H1 (cell line): ENCODE measurements at regions not wholly inside any gene's neighbourhood (a gene's known extent, or its start where the extent isn't known, plus 50 kb on each side); places are given as distances from the start of the nearest gene placed in this dataset.

Source experiments
- CTCF ChIA-PET: fragments of 300-600 bp; sonication (Branson Sonifier 250); formaldehyde crosslinking; loops from one replicate; lab custom pipeline; 2021; ENCODE audit not compliant: partially characterized antibody; lab: Charles Lee
- POLR2A ChIA-PET: fragments of 300-600 bp; sonication (Branson Sonifier 250); formaldehyde crosslinking; loops from one replicate; lab custom pipeline; 2021; ENCODE audit warnings: inconsistent platforms; ENCODE audit not compliant: partially characterized antibody; lab: Charles Lee
- DNase-seq, 2 experiments: peaks; one replicate each; pipeline versions ENCODE4 v3.0.0 to v3.0.0-alpha.2; 2010 to 2022; ENCODE audit warnings: low spot score in 2 of 2, low read depth in 1 of 2, mixed read lengths in 1 of 2
- FAIRE-seq: peaks from 2 replicates; lab custom pipeline; 2011; peaks lifted over from hg19 to GRCh38; lab: Jason Lieb, UNC
- H2AFZ ChIP-seq: 2 replicates; pipeline ENCODE4 v1.8.1; 2012; ENCODE audit warnings: low read length, inconsistent platforms
- H2AK5ac ChIP-seq: 2 replicates; pipeline ENCODE4 v1.6.1; 2013; ENCODE audit warnings: low read depth, low read length
- H2BK120ac ChIP-seq: replicated peaks from 2 replicates; pipeline ENCODE3; 2013; ENCODE audit warnings: low read depth, low read length, inconsistent platforms
- H2BK12ac ChIP-seq: 2 replicates; pipeline ENCODE4 v1.6.1; 2013; ENCODE audit warnings: low read depth, low read length
- H2BK15ac ChIP-seq: 2 replicates; pipeline ENCODE4 v1.6.1; 2013; ENCODE audit warnings: low read length
- H2BK20ac ChIP-seq: 2 replicates; pipeline ENCODE4 v1.6.1; 2013; ENCODE audit warnings: low read length
- H2BK5ac ChIP-seq: 2 replicates; pipeline ENCODE4 v1.6.1; 2013; ENCODE audit warnings: low read depth, low read length
- H3K14ac ChIP-seq: 2 replicates; pipeline ENCODE4 v1.6.1; 2013; ENCODE audit warnings: inconsistent platforms; ENCODE audit not compliant: insufficient read length
- H3K18ac ChIP-seq: 2 replicates; pipeline ENCODE4 v1.6.1; 2013; ENCODE audit warnings: low read length; ENCODE audit errors: extremely low read depth
- H3K23ac ChIP-seq: 2 replicates; pipeline ENCODE4 v1.6.1; 2013; ENCODE audit warnings: inconsistent platforms; ENCODE audit not compliant: insufficient read length
- H3K23me2 ChIP-seq: 2 replicates; pipeline ENCODE4 v1.6.1; 2013; ENCODE audit warnings: low read depth, low read length
- H3K27ac ChIP-seq: 2 replicates; pipeline ENCODE4 v1.6.1; 2011; ENCODE audit warnings: low read depth, low read length, inconsistent platforms
- H3K27me3 ChIP-seq, 4 experiments: replicated peaks in 1 of 4; 1 replicate in 1 of 4; 2 replicates in 3 of 4; pipeline versions ENCODE4 v1.6.1 to v1.8.1; 2011 to 2013; ENCODE audit warnings: low read length in 3 of 4, mild to moderate bottlenecking in 3 of 4, inconsistent platforms in 2 of 4, mixed read lengths in 2 of 4, moderate library complexity in 1 of 4; ENCODE audit not compliant: control insufficient read depth in 3 of 4, insufficient read depth in 3 of 4; ENCODE audit errors: extremely low read depth in 1 of 4
- H3K36me3 ChIP-seq, 4 experiments: 2 replicates each; pipeline versions ENCODE4 v1.6.1 to v1.8.1; 2011 to 2013; ENCODE audit warnings: mild to moderate bottlenecking in 4 of 4, low read length in 3 of 4, moderate library complexity in 2 of 4, control low read depth in 1 of 4, inconsistent platforms in 1 of 4; ENCODE audit not compliant: insufficient read depth in 4 of 4, control insufficient read depth in 2 of 4
- H3K4ac ChIP-seq: replicated peaks from 2 replicates; pipeline ENCODE3; 2013; ENCODE audit warnings: low read length, low read depth, mixed read lengths, inconsistent platforms; ENCODE audit not compliant: insufficient read length
- H3K4me1 ChIP-seq, 4 experiments: replicated peaks in 1 of 4; 1 replicate in 1 of 4; 2 replicates in 3 of 4; pipeline versions ENCODE4 v1.6.1 to v1.8.1; 2011 to 2013; ENCODE audit warnings: low read length in 3 of 4, inconsistent platforms in 2 of 4, mixed read lengths in 1 of 4; ENCODE audit not compliant: insufficient read depth in 4 of 4, control insufficient read depth in 3 of 4
- H3K4me2 ChIP-seq, 2 experiments: 2 replicates each; pipeline versions ENCODE4 v1.6.1 to v1.8.1; 2011 to 2013; ENCODE audit warnings: low read depth in 2 of 2, low read length in 2 of 2, control low read depth in 1 of 2, inconsistent platforms in 1 of 2, mild to moderate bottlenecking in 1 of 2; ENCODE audit not compliant: insufficient read depth in 1 of 2
- H3K4me3 ChIP-seq, 4 experiments: fragments of 200-600, 300-600 bp in 1 of 4; sonication (generic), shearing (Covaris generic), sonication (Bioruptor Twin) in 1 of 4; 2 replicates each; pipeline versions ENCODE4 v1.5.1 to v1.8.1; 2011 to 2016; ENCODE audit warnings: low read length in 4 of 4, low read depth in 3 of 4, control low read depth in 2 of 4, inconsistent platforms in 2 of 4, mild to moderate bottlenecking in 2 of 4, mixed read lengths in 1 of 4, moderate library complexity in 1 of 4; ENCODE audit not compliant: insufficient read depth in 2 of 4; ENCODE audit errors: extremely low read depth in 1 of 4
- H3K56ac ChIP-seq: replicated peaks from 2 replicates; pipeline ENCODE3; 2013; ENCODE audit warnings: low read depth, mild to moderate bottlenecking, mixed read lengths, low read length, inconsistent platforms; ENCODE audit not compliant: insufficient read length
- H3K79me1 ChIP-seq: 2 replicates; pipeline ENCODE4 v1.6.1; 2013; ENCODE audit warnings: low read depth, low read length, control low read depth
- H3K79me2 ChIP-seq, 2 experiments: 2 replicates each; pipeline versions ENCODE4 v1.6.1 to v1.8.1; 2012 to 2013; ENCODE audit warnings: low read length in 2 of 2, mild to moderate bottlenecking in 2 of 2, inconsistent platforms in 1 of 2; ENCODE audit not compliant: insufficient read depth in 2 of 2, control insufficient read depth in 1 of 2
- H3K9ac ChIP-seq, 4 experiments: replicated peaks in 1 of 4; 1 replicate in 1 of 4; 2 replicates in 3 of 4; pipeline versions ENCODE4 v1.6.1 to v1.8.1; 2011 to 2013; ENCODE audit warnings: low read depth in 3 of 4, low read length in 3 of 4, control low read depth in 2 of 4, mild to moderate bottlenecking in 2 of 4, moderate library complexity in 2 of 4, inconsistent platforms in 1 of 4; ENCODE audit errors: extremely low read depth in 1 of 4
- H3K9me3 ChIP-seq, 2 experiments: 2 replicates each; pipeline versions ENCODE4 v1.6.1 to v1.8.1; 2012 to 2013; ENCODE audit warnings: mild to moderate bottlenecking in 2 of 2, moderate library complexity in 2 of 2, control low read depth in 1 of 2, inconsistent platforms in 1 of 2, low read depth in 1 of 2, low read length in 1 of 2, mixed read lengths in 1 of 2; ENCODE audit not compliant: insufficient read depth in 2 of 2
- H4K20me1 ChIP-seq, 2 experiments: replicated peaks in 1 of 2; 2 replicates each; pipeline versions ENCODE3 to v1.8.1; 2011 to 2013; ENCODE audit warnings: inconsistent platforms in 2 of 2, low read length in 2 of 2, mild to moderate bottlenecking in 1 of 2; ENCODE audit not compliant: insufficient read depth in 2 of 2, control insufficient read depth in 1 of 2
- H4K5ac ChIP-seq: 2 replicates; pipeline ENCODE4 v1.6.1; 2013; ENCODE audit warnings: low read length, low read depth, mixed read lengths, inconsistent platforms; ENCODE audit not compliant: insufficient read length
- H4K8ac ChIP-seq: 2 replicates; pipeline ENCODE4 v1.8.0; 2013; ENCODE audit warnings: mild to moderate bottlenecking, moderate library complexity, low read length, inconsistent platforms; ENCODE audit not compliant: insufficient read depth; ENCODE audit errors: extremely low read depth
- H4K91ac ChIP-seq: replicated peaks from 2 replicates; pipeline ENCODE3; 2013; ENCODE audit warnings: low read length, mixed read lengths, inconsistent platforms; ENCODE audit not compliant: insufficient read length
- BCL11A ChIP-seq, 2 experiments: IDR thresholded peaks; one replicate each; pipeline ENCODE4 v1.6.1; 2011; ENCODE audit warnings: low read depth in 2 of 2, low read length in 2 of 2, mild to moderate bottlenecking in 2 of 2
- CHD2 ChIP-seq: IDR thresholded peaks from 2 replicates; pipeline ENCODE4 v1.6.1; 2012; ENCODE audit warnings: low read length, improper control_type of control experiment
- EP300 ChIP-seq, 2 experiments: IDR thresholded peaks; 1 replicate in 1 of 2; 2 replicates in 1 of 2; pipeline ENCODE4 v1.6.1; 2011 to 2012; ENCODE audit warnings: low read depth in 2 of 2, low read length in 2 of 2, mild to moderate bottlenecking in 2 of 2, borderline replicate concordance in 1 of 2, inconsistent platforms in 1 of 2, moderate library complexity in 1 of 2
- EZH2 ChIP-seq: fragments of 200-600 bp; sonication (generic); IDR thresholded peaks from 2 replicates; pipeline ENCODE4 v1.7.1; 2012; ENCODE audit warnings: low read depth, mild to moderate bottlenecking, moderate library complexity, low read length, inconsistent platforms; ENCODE audit not compliant: severe bottlenecking
- GABPA ChIP-seq: IDR thresholded peaks from 2 replicates; pipeline ENCODE4 v1.6.1; 2011; ENCODE audit warnings: mild to moderate bottlenecking, low read length, moderate library complexity, borderline replicate concordance; ENCODE audit not compliant: insufficient read depth
- GTF2F1 ChIP-seq: IDR thresholded peaks from 2 replicates; pipeline ENCODE4 v1.6.1; 2012; ENCODE audit warnings: low read depth, low read length, improper control_type of control experiment, borderline replicate concordance
- JUN ChIP-seq: IDR thresholded peaks from 2 replicates; pipeline ENCODE4 v1.6.1; 2011; ENCODE audit warnings: low read depth, mild to moderate bottlenecking, improper control_type of control experiment, low read length
- NANOG ChIP-seq: IDR thresholded peaks from 2 replicates; pipeline ENCODE4 v1.6.1; 2011; ENCODE audit warnings: low read length, low read depth, mild to moderate bottlenecking, inconsistent platforms; ENCODE audit not compliant: insufficient read depth, poor library complexity, severe bottlenecking
- POLR2A ChIP-seq, 2 experiments: IDR thresholded peaks; 1 replicate in 1 of 2; 2 replicates in 1 of 2; pipeline ENCODE4 v1.6.1; 2011; ENCODE audit warnings: low read depth in 2 of 2, low read length in 2 of 2, mild to moderate bottlenecking in 2 of 2; ENCODE audit errors: control extremely low read depth in 1 of 2
- POU5F1 ChIP-seq: IDR thresholded peaks from 2 replicates; pipeline ENCODE4 v1.6.1; 2011; ENCODE audit warnings: low read depth, mild to moderate bottlenecking, low read length, moderate library complexity
- RFX5 ChIP-seq: IDR thresholded peaks from 2 replicates; pipeline ENCODE4 v1.6.1; 2011; ENCODE audit warnings: low read depth, low read length, improper control_type of control experiment, borderline replicate concordance
- RNF2 ChIP-seq: fragments of 200-900, 300-1000 bp; sonication (generic); IDR thresholded peaks from 2 replicates; pipeline ENCODE4 v1.7.1; 2016; ENCODE audit warnings: borderline replicate concordance, low read depth, mild to moderate bottlenecking, antibody characterized with exemption, low read length; ENCODE audit not compliant: poor library complexity, severe bottlenecking; ENCODE audit errors: missing control alignments
- SIN3A ChIP-seq, 2 experiments: IDR thresholded peaks in 1 of 2; conservative IDR thresholded peaks in 1 of 2; 2 replicates each; pipeline ENCODE4 v1.6.1; 2011 to 2012; ENCODE audit warnings: low read length in 2 of 2, improper control_type of control experiment in 1 of 2, low read depth in 1 of 2, mild to moderate bottlenecking in 1 of 2
- WGBS, 2 experiments: shearing (Covaris generic) in 1 of 2; methylation state at CpG; one replicate each; pipeline versions ENCODE4 v1.1.6 to v1.1.7; 2013 to 2015; ENCODE audit warnings: low lambda C conversion rate in 2 of 2, mixed read lengths in 2 of 2, inconsistent platforms in 1 of 2, low coverage in 1 of 2, missing lambda C conversion rate in 1 of 2; ENCODE audit not compliant: insufficient replicate concordance in 2 of 2, insufficient coverage in 1 of 2, insufficient read length in 1 of 2; ENCODE audit errors: extremely low coverage in 1 of 2, missing lambda C conversion rate in 1 of 2; 5-methylcytosine and 5-hydroxymethylcytosine counted together
- TF ChIP-seq, protein P1 (sequence below): IDR thresholded peaks from 2 replicates; pipeline ENCODE4 v1.6.1; 2012; ENCODE audit warnings: inconsistent platforms

DNA sequence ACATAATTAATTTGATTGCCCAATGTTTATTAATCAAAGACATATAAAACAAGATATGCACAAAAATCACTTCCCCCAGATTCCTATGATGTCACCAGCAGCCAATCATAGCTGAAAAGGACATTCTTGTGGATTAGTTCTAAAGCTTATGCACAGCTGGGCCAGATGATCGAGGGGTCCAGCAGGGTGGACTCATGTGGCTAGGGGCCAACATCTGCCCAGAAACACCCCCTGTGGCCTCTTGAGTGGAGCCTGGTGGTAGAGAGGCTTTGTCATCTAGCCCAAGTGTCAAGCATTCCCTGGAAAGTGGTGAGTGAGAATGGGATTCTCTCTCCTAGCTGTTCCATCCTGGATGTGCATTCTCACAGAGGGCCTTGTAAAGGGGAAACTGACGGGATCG is 590.0 kb downstream of the BCL11B start:
- no peak overlapping the region for H2BK120ac ChIP-seq
- H3K79me2 ChIP-seq = no peaks in the 10 kb centered on the region
- no peak overlapping the region for H3K4ac ChIP-seq
- no peaks in the 10 kb centered on the region for H3K23me2 ChIP-seq
- 94% methylated on average over 3 of the region's 3 CpGs; no CpG with 5 or more reads in 1 of the 2 experiments for WGBS, 2 experiments
- no peak overlapping the region for H3K4me3 ChIP-seq
- no peaks in the 10 kb centered on the region for H4K20me1 ChIP-seq
- no peak overlapping the region for H4K8ac ChIP-seq
- H3K36me3 ChIP-seq = no peaks in the 10 kb centered on the region
- H3K9me3 ChIP-seq = no peaks in the 10 kb centered on the region
- H2BK12ac ChIP-seq = no peak overlapping the region
- FAIRE-seq (no peak), DNase-seq (no peak)
- H3K79me1 ChIP-seq = no peaks in the 10 kb centered on the region
- H2BK5ac ChIP-seq = no peak overlapping the region
- H3K4me1 ChIP-seq = no peaks in the 10 kb centered on the region
- H3K9ac ChIP-seq = no peak overlapping the region
- no peak overlapping the region for H3K27ac ChIP-seq
- H4K5ac ChIP-seq = no peak overlapping the region
- TF ChIP-seq POU5F1 (no peak), EZH2 (no peak), BCL11A (IDR thresholded peaks at IDR 0.05; ENCODE audit: low read depth in 2 of 2, low read length in 2 of 2) (no peak), RNF2 (no peak), JUN (no peak), NANOG (no peak), RFX5 (no peak), GABPA (no peak), GTF2F1 (no peak), CHD2 (no peak), SIN3A (conservative IDR thresholded peaks at IDR 0.05 in 1 of 2, IDR thresholded peaks at IDR 0.05 in 1 of 2; ENCODE audit: low read depth in 1 of 2, low read length in 2 of 2) (no peak), EP300 (IDR thresholded peaks at IDR 0.05; ENCODE audit: borderline replicate concordance in 1 of 2, low read depth in 2 of 2, low read length in 2 of 2) (no peak), POLR2A (IDR thresholded peaks at IDR 0.05; ENCODE audit: control extremely low read depth in 1 of 2, low read depth in 2 of 2, low read length in 2 of 2) (no peak)
- TF ChIP-seq, protein P1, sequence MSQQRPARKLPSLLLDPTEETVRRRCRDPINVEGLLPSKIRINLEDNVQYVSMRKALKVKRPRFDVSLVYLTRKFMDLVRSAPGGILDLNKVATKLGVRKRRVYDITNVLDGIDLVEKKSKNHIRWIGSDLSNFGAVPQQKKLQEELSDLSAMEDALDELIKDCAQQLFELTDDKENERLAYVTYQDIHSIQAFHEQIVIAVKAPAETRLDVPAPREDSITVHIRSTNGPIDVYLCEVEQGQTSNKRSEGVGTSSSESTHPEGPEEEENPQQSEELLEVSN = no peak
- H3K23ac ChIP-seq = no peak overlapping the region
- no peak overlapping the region for H2BK15ac ChIP-seq
- no peak overlapping the region for H3K56ac ChIP-seq
- no peak overlapping the region for H2AK5ac ChIP-seq
- ChIA-PET CTCF (no interaction called here), POLR2A (no interaction called here)
- no peak overlapping the region for H3K18ac ChIP-seq
- no peak overlapping the region for H3K4me2 ChIP-seq
- H4K91ac ChIP-seq = no peak overlapping the region
- no peak overlapping the region for H2AFZ ChIP-seq
- no peak overlapping the region for H3K14ac ChIP-seq
- H2BK20ac ChIP-seq = no peak overlapping the region
- no peaks in the 10 kb centered on the region for H3K27me3 ChIP-seq
